NB4 (cell line): ENCODE measurements at regions not wholly inside any gene's neighbourhood (a gene's known extent, or its start where the extent isn't known, plus 50 kb on each side); places are given as distances from the start of the nearest gene placed in this dataset.

Experiments used
- DNase-seq: peaks from one replicate; pipeline ENCODE4 v3.0.0; 2010; ENCODE audit warnings: low read depth
- H3K4me3 ChIP-seq: one replicate; pipeline ENCODE4 v1.5.1; 2011; ENCODE audit warnings: mild to moderate bottlenecking, low read depth, low read length, moderate library complexity
- MYC ChIP-seq: IDR thresholded peaks from 2 replicates; pipeline ENCODE4 v1.6.1; 2011; ENCODE audit warnings: low read depth, low read length
- POLR2A ChIP-seq: IDR thresholded peaks from 2 replicates; pipeline ENCODE4 v1.6.1; 2011; ENCODE audit warnings: mild to moderate bottlenecking; ENCODE audit not compliant: insufficient read length; ENCODE audit errors: extremely low read depth
- TF ChIP-seq, protein P1 (sequence below): IDR thresholded peaks from 2 replicates; pipeline ENCODE4 v1.6.1; 2011; ENCODE audit warnings: low read depth, low read length
- TF ChIP-seq, protein P2 (sequence below): IDR thresholded peaks from one replicate; pipeline ENCODE4 v1.5.1; 2012; ENCODE audit warnings: low read depth, low read length

DNA sequence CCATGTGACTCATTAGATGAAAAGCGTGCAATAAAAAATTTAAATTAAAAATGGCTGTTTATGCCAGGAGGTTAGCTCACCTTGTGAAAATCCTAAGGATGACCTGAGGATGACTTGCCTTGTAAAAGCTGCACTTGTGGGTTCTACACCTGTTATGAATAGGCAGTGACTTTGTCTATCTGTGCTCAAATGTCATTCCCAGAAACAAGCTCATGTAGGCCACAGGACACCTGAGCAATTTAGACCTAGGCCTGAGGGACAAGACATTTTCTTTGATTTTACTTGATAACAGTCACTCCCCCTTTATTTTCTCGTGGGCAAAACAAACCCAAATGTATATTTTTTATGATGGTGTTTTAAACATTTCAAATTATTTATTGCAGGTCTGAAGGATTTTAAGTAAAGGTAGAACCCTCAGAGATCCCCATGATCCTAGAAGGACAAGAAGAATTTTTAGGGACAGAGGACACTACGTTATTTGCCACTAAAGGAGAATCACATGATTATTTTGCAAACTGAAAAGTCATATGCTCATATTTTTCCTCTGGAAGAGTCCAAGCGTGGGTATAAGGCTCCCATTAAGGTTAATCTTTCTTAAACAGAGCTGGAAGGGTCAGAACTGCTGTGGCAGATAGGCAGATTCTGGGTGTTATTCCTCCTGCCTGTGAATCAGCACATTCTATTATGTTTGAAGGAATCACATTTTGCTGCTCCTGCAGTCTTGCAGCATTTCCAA, 277.5 kb upstream of the MAN1A1 start:
- TF ChIP-seq, protein P1, sequence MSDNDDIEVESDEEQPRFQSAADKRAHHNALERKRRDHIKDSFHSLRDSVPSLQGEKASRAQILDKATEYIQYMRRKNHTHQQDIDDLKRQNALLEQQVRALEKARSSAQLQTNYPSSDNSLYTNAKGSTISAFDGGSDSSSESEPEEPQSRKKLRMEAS = no peak
- no peak for TF ChIP-seq POLR2A
- no peak overlapping the region for H3K4me3 ChIP-seq
- DNase-seq = no peak

DNA sequence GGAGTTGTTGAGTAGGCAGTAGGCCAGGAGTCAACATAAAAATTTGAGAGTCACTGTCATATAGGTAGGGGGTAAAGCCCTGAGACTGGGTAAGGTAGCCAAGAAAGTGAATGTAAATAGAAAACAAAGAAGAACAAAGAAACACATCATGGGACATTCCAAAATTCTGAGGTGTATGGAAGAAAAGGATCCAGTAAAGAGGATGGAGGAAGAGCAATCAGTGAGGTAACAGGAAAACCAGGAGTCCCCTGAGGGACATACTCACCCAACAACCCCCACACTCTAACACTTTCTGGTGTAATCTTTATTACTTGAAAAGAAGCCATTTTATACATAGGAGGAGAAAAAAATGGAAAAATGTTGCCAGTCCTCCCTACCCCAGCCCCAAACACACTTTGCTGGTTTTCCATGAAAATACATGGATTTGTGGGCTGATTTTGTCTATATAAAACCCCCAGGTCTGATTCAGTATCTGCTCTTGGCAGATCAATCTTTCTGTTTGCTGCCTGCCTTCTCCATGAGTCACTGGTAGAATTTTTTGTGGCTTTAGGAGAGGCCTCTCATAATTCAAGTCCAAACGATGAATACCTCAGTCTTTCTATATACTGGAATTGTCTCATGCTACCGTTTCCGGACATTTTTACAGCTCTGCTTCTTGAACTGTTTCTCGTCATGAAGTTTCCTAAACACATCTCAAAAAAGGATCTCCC, 271.4 kb upstream of the MAN1A1 start:
- no peak overlapping the region for H3K4me3 ChIP-seq
- DNase-seq = no peak
- TF ChIP-seq, protein P1 = no peak
- TF ChIP-seq POLR2A = no peak
- no peak for TF ChIP-seq MYC
- TF ChIP-seq, protein P2, sequence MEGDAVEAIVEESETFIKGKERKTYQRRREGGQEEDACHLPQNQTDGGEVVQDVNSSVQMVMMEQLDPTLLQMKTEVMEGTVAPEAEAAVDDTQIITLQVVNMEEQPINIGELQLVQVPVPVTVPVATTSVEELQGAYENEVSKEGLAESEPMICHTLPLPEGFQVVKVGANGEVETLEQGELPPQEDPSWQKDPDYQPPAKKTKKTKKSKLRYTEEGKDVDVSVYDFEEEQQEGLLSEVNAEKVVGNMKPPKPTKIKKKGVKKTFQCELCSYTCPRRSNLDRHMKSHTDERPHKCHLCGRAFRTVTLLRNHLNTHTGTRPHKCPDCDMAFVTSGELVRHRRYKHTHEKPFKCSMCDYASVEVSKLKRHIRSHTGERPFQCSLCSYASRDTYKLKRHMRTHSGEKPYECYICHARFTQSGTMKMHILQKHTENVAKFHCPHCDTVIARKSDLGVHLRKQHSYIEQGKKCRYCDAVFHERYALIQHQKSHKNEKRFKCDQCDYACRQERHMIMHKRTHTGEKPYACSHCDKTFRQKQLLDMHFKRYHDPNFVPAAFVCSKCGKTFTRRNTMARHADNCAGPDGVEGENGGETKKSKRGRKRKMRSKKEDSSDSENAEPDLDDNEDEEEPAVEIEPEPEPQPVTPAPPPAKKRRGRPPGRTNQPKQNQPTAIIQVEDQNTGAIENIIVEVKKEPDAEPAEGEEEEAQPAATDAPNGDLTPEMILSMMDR = no peak

DNA sequence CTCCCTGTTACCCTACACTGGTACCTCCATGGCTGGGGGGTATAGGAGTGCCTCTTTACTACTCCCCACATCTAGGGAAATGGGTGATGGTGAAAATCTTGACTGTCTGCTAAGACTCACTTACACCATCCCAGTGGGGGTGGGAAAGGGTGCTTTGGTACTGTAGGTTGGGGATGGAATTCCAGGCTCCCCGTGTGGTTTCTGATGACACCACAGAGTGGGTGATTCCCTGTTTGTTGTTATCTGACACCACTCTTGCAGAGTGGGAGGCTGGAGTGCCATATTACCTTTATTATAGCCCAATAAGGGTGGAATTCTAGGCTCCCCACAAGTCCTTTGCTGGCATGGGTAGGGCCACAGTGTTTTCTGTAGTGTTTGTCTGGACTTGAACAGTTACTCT, 264.6 kb upstream of the MAN1A1 start:
- TF ChIP-seq POLR2A (no peak), MYC (no peak)
- TF ChIP-seq, protein P1 = no peak
- TF ChIP-seq, protein P2 = no peak
- DNase-seq = no peak
- no peak overlapping the region for H3K4me3 ChIP-seq

DNA sequence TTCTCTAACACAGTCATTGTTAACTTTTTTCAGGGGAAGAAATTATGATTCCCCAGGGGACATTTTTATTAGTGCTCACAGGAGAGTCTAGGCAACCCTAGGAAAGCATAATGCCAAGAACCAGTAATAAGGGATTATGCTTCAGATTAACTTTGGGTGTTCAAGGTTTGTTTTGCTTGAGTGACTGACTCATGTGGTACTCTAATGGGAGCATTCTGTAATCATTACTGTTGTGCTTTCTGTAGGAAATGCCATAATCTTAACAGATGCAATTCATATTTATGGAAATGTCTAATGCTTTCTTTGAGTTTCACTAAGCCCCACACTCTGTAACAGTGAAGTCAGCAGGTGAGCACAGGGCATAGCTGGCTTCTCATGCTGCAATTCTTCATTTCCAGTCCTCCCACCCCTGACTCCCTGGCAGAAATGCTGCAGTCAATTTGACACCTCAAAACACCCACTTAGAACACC, 263.4 kb upstream of the MAN1A1 start:
- H3K4me3 ChIP-seq = no peak overlapping the region
- TF ChIP-seq POLR2A (no peak), MYC (no peak)
- TF ChIP-seq, protein P1 = no peak
- TF ChIP-seq, protein P2 = no peak
- no peak for DNase-seq

DNA sequence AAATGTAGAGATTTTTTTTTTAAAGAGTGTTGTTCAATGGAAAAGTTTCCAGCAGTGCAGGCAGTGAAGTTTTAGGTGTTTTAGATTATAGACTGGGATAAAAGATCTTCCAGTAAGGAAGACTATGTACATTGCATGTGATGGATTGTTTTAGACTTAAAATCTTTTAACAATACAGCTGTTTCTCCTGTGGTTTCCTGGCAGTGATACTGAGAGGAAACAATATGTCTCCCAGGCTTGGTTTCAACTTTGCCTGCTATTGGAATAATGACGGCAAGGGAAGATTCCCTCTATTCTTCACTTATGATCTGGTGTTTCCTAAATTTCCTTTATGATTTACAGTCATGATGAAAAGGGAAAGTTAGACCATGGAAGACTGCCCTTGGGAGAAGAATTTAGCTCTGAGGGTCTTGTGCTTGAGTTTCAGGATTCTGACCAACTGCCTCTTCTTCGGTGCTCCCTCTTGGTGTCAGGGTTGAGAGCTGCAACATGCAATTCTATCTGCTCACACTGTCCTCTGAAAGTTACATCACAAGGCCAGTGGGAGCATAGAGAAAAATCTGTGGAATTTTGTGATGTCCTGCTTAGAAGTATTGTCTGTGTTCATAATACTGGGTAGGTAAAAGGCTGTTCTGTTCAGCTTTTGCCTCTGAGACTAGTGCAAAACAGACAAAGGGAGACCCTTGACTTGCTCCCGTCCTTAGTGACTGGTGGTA, 262.8 kb upstream of the MAN1A1 start:
- TF ChIP-seq, protein P2 = no peak
- no peak for TF ChIP-seq MYC
- TF ChIP-seq, protein P1 = no peak
- no peak for TF ChIP-seq POLR2A
- no peak for DNase-seq
- H3K4me3 ChIP-seq = no peak overlapping the region

DNA sequence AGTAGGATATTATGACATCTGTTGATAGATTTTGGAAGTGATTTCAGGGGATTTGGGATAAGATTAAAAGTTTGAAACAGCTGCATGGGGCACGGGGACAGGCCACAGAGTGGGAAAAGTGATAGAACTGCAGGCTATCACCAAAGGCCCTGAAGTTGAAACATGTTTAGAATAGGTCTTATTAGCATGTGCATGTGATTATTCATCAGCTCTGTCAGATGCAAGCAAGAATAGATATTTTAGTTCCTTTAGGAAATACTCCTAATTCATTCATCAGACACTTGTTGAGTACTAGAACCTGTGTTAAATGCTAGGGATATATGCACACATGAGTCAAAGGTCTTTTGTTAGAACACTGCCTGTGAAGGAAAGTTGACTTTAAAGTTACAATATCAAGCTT, 261.2 kb upstream of the MAN1A1 start:
- no peak for DNase-seq
- no peak for TF ChIP-seq MYC
- TF ChIP-seq, protein P2 = no peak
- no peak for TF ChIP-seq POLR2A
- TF ChIP-seq, protein P1 = no peak
- H3K4me3 ChIP-seq = no peak overlapping the region
